ENCODE measurements at regions not wholly inside any gene's neighbourhood (a gene's known extent, or its start where the extent isn't known, plus 50 kb on each side); places are given as distances from the start of the nearest gene placed in this dataset.
"Not testable (repeated sequence)": the region's sequence is repeated elsewhere in the genome, so short reads cannot be mapped to it uniquely, and the experiment has no call there.

GRCh38 chr6:21694168-21694567 lies 100.6 kb downstream of the SOX4 start:
- DNase-seq = peak; percentile 32
- in situ Hi-C loops (cut with HindIII; ENCODE audit: low pct_ligation_motif_present, low pct_unique_long_range_greater_than_20kb, low sequenced_read_pairs) = no loop called here

DNA sequence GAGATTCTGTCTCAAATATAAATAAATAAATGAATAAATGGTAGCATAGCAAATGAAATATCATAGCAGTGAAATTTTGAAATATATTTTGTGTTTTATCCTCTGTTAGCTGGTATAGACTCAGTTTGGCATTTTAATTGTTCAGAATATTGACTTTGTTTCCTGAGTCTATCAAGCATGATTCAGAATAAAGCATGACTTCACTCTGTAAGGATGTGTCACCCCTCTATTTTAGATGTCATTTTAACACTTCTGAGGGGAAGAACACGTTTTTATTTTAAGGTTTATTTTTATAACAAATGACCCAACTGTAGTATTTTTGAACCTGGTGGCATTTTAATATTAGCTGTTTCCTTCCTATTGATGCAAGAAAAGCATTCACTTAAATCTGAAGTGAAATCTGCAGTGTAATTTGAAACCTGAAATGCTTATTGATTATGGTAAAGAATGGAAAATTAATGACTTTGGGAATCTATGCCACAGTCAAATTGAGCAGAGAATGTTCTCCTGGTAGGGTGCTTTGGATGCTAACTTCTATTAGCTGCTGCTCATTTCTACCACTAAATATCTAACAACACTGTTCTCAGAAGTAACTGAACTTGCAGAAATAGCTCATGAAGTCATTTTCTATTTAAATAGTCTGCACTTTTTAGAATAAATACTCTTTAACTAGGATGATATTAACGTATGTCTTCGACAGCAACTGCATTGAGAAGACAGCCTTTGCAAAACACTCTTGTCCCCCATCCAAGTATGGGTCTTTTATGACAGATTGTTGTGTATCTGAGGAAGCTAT lies 114.2 kb downstream of the SOX4 start:
- in situ Hi-C loops (cut with HindIII; ENCODE audit: low pct_ligation_motif_present, low pct_unique_long_range_greater_than_20kb, low sequenced_read_pairs) = no loop called here
- DNase-seq = no peak

DNA sequence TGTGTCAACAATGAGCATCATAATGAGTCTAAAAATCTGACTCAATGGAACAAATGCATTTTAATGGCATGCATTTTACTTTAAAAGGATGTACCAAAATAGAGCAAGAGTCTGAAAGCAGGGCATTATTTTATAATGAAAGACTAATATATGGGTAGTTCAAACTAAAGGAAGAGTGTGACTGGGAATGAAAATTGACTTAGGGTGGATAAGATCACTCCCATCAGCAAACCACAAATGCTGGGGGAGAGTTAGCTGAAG lies 114.7 kb downstream of the SOX4 start:
- DNase-seq = no peak
- in situ Hi-C loops (cut with HindIII; ENCODE audit: low pct_ligation_motif_present, low pct_unique_long_range_greater_than_20kb, low sequenced_read_pairs) = no loop called here

- no peak for DNase-seq
- in situ Hi-C loops (cut with HindIII; ENCODE audit: low pct_ligation_motif_present, low pct_unique_long_range_greater_than_20kb, low sequenced_read_pairs) = no loop called here
These were observed 116.7 kb downstream of the SOX4 start for GRCh38 chr6:21710216-21710615.

DNA sequence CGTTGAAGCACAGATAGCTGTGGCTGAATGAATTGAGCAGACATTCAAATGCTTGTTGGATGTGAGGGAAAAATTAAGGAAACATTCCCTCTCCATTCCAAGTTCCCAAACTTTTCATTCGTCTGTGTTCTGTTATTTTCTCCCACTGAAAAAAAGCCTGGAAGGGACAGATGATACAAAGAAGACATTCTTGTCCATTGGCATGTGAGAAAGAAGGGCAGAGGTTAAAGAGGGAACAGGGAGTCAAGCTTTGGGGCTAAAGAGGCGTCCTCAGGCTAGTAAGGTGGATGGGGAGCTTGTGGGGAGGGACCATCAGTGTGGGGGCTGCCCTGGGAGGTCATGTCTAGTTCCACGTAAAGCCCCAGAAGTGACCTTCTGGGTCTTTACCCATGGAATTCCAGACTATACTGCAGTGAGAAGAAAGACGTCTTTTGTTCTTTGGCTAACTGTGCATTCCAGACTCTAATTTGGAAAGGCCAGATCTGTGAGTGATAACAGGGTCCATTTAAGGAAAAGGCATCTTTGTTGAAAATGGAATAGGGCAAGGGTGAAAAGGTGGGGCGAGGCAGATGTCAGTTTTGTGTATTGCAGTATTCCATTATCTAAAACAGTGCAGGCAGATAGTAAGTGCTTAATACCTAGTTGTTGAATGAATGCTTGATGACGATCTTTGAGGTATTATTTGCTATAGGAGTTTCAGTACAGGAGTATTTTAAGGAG lies 117.5 kb downstream of the SOX4 start:
- in situ Hi-C loops (cut with HindIII; ENCODE audit: low pct_ligation_motif_present, low pct_unique_long_range_greater_than_20kb, low sequenced_read_pairs) = no loop called here
- no peak for DNase-seq

GRCh38 chr6:21712213-21712612 lies 118.7 kb downstream of the SOX4 start:
- DNase-seq = no peak
- in situ Hi-C loops (cut with HindIII; ENCODE audit: low pct_ligation_motif_present, low pct_unique_long_range_greater_than_20kb, low sequenced_read_pairs) = no loop called here

DNA sequence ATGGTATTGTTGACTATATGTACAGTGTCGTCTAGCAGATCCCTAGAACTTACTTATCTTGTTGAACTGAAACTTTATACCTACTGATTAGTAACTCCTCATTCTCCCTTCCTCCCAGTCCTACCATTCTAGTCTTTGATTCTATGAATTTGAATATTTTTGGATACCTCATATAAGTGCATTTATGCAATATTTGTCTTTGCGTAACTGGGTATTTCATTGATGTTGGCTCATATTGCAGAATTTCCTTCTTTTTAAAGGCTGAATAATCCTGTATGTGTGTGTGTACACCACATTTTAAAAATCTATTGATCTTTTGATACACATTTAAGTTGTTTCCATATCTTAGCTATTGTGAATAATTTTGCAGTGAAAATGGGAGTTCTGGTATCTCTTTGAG lies 119.9 kb downstream of the SOX4 start:
- no peak for DNase-seq
- in situ Hi-C loops (cut with HindIII; ENCODE audit: low pct_ligation_motif_present, low pct_unique_long_range_greater_than_20kb, low sequenced_read_pairs) = no loop called here

DNA sequence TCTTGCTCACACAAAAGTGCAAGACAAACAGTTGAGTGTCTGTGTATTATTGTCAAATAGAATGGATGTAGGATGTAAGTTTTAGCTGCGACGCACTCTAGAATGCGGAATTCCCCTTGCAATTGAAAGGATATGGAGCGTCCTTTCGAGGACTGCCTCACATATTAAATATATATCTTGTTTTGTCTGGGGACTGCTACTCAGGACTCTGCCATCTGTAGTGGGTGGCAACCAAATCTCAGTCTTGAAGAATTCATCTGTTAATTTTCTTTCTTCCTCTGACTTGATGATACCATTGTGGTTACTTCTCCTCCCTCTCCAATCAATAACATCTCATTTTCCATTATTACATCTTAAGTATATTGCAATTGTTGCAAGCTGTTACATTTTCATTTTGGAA lies 121.6 kb downstream of the SOX4 start:
- in situ Hi-C loops (cut with HindIII; ENCODE audit: low pct_ligation_motif_present, low pct_unique_long_range_greater_than_20kb, low sequenced_read_pairs) = no loop called here
- no peak for DNase-seq

- in situ Hi-C loops (cut with HindIII; ENCODE audit: low pct_ligation_motif_present, low pct_unique_long_range_greater_than_20kb, low sequenced_read_pairs) = no loop called here
- DNase-seq = no peak
These were observed 129.0 kb downstream of the SOX4 start for GRCh38 chr6:21722510-21722909.

- in situ Hi-C loops (cut with HindIII; ENCODE audit: low pct_ligation_motif_present, low pct_unique_long_range_greater_than_20kb, low sequenced_read_pairs) = no loop called here
- no peak for DNase-seq
These were observed 133.1 kb downstream of the SOX4 start for GRCh38 chr6:21726676-21727075.

- in situ Hi-C loops (cut with HindIII; ENCODE audit: low pct_ligation_motif_present, low pct_unique_long_range_greater_than_20kb, low sequenced_read_pairs) = no loop called here
- DNase-seq = no peak
These were observed 134.6 kb downstream of the SOX4 start for GRCh38 chr6:21728141-21728540.

DNA sequence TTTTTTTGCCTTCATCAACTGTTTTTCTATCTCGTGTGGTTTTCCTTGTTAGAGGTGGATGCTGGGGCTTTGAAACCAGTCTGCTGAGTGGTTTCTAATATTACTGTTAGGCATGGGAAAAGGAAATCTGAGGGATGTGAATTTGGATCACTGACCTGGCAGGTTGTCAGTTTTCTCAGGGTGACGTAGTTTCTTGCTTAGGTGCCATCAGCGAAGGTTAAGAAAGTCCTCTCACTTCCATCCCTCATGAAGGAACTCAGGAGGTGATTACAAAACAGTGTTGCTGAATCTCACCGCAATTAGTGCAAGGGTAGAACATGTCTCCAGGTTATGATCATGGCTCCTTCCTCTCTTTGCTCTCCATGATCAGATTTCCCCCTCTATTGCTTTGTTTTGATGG lies 135.9 kb downstream of the SOX4 start:
- in situ Hi-C loops (cut with HindIII; ENCODE audit: low pct_ligation_motif_present, low pct_unique_long_range_greater_than_20kb, low sequenced_read_pairs) = no loop called here

DNA sequence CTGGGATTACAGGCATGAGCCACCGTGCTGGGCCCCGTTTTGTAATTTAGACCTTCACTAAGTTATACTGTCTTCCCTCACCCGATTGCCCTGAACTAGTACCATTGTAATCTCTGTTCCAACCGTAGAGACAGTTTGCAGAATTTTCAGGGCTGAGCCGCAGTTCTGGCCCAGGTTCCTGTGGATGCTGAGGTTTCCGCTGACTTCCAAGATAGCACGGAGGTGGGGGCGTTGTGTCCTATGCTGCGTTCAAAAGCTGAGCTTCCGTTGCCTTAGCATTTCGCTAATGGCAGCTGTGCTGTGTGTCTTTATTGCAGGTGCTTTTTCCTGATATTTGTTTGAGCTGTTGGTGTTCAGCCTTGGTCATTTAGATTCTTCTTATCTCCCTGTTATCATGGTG lies 137.0 kb downstream of the SOX4 start:
- DNase-seq = no peak
- in situ Hi-C loops (cut with HindIII; ENCODE audit: low pct_ligation_motif_present, low pct_unique_long_range_greater_than_20kb, low sequenced_read_pairs) = no loop called here

More for the DNA sequence above, 135.9 kb downstream of the SOX4 start:
- no peak for DNase-seq

- DNase-seq = peak; percentile 85
- in situ Hi-C loops (cut with HindIII; ENCODE audit: low pct_ligation_motif_present, low pct_unique_long_range_greater_than_20kb, low sequenced_read_pairs) = no loop called here
These were observed 138.0 kb downstream of the SOX4 start for GRCh38 chr6:21731411-21732031.

GRCh38 chr6:21732032-21732730 lies 138.6 kb downstream of the SOX4 start:
- in situ Hi-C loops (cut with HindIII; ENCODE audit: low pct_ligation_motif_present, low pct_unique_long_range_greater_than_20kb, low sequenced_read_pairs); DNase-seq: not testable (repeated sequence)

GRCh38 chr6:21732731-21733130 lies 139.2 kb downstream of the SOX4 start:
- DNase-seq = no peak
- in situ Hi-C loops (cut with HindIII; ENCODE audit: low pct_ligation_motif_present, low pct_unique_long_range_greater_than_20kb, low sequenced_read_pairs) = no loop called here

DNA sequence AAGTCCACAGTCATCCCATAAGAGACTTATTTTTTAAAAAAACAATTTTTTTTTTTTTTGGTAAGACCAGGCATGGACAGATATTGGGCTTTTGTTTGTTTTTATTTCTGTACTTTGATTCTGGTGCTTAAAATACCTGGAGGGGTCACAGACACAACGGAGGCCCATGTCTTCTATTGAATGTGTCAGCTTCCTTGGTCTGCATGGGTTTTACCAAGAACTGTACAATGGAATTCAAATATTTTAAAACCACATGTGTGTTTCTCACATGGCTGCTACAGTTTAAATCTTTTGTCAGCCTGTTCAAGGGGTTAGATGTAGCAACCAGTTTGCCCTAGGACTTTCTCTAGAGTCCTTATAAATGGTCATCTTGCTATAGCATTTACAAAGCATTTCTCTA lies 139.8 kb downstream of the SOX4 start:
- no peak for DNase-seq
- in situ Hi-C loops (cut with HindIII; ENCODE audit: low pct_ligation_motif_present, low pct_unique_long_range_greater_than_20kb, low sequenced_read_pairs) = no loop called here

GRCh38 chr6:21734204-21734603 lies 140.7 kb downstream of the SOX4 start:
- DNase-seq = no peak
- in situ Hi-C loops (cut with HindIII; ENCODE audit: low pct_ligation_motif_present, low pct_unique_long_range_greater_than_20kb, low sequenced_read_pairs) = no loop called here
